Keratinocyte (primary cell): ENCODE measurements at regions not wholly inside any gene's neighbourhood (a gene's known extent, or its start where the extent isn't known, plus 50 kb on each side); places are given as distances from the start of the nearest gene placed in this dataset.

Experiments used
- DNase-seq: peaks from one replicate; pipeline ENCODE4 v3.0.0-alpha.2; 2011; ENCODE audit warnings: low read depth, missing footprints, low spot score
- FAIRE-seq: peaks from 2 replicates; lab custom pipeline; 2011; peaks lifted over from hg19 to GRCh38; lab: Jason Lieb, UNC
- H2AFZ ChIP-seq: 2 replicates; pipeline ENCODE4 v1.6.0; 2012; ENCODE audit warnings: low read length, control low read depth, inconsistent platforms; ENCODE audit not compliant: control insufficient read depth
- H3K27ac ChIP-seq: 2 replicates; pipeline ENCODE4 v1.5.1; 2011; ENCODE audit warnings: low read length; ENCODE audit not compliant: control insufficient read depth, insufficient read depth
- H3K27me3 ChIP-seq: 3 replicates; pipeline ENCODE4 v1.6.0; 2011; ENCODE audit warnings: low read length; ENCODE audit not compliant: control insufficient read depth, insufficient read depth; ENCODE audit errors: extremely low read depth
- H3K36me3 ChIP-seq, 2 experiments: 2 replicates in 1 of 2; 3 replicates in 1 of 2; pipeline ENCODE4 v1.5.1; 2011; ENCODE audit warnings: low read length in 2 of 2, mild to moderate bottlenecking in 1 of 2; ENCODE audit not compliant: control insufficient read depth in 2 of 2, insufficient read depth in 2 of 2; ENCODE audit errors: extremely low read depth in 1 of 2
- H3K4me1 ChIP-seq: 3 replicates; pipeline ENCODE4 v1.5.1; 2011; ENCODE audit warnings: low read length; ENCODE audit not compliant: control insufficient read depth, insufficient read depth; ENCODE audit errors: extremely low read depth
- H3K4me2 ChIP-seq: 3 replicates; pipeline ENCODE4 v1.6.0; 2011; ENCODE audit warnings: low read depth, low read length; ENCODE audit not compliant: control insufficient read depth, insufficient read depth; ENCODE audit errors: extremely low read depth
- H3K4me3 ChIP-seq, 3 experiments: fragments of 200-600 bp in 1 of 3; sonication (generic) in 1 of 3; 2 replicates in 2 of 3; 3 replicates in 1 of 3; pipeline ENCODE4 v1.5.1; 2011 to 2016; ENCODE audit warnings: low read length in 3 of 3, mild to moderate bottlenecking in 3 of 3, control low read depth in 2 of 3, inconsistent platforms in 1 of 3, low read depth in 1 of 3, mixed read lengths in 1 of 3, mixed run types in 1 of 3, moderate library complexity in 1 of 3; ENCODE audit not compliant: control insufficient read depth in 2 of 3, insufficient read depth in 2 of 3; ENCODE audit errors: extremely low read depth in 1 of 3
- H3K79me2 ChIP-seq: 2 replicates; pipeline ENCODE4 v1.6.0; 2012; ENCODE audit warnings: low read length; ENCODE audit not compliant: control insufficient read depth, insufficient read depth
- H3K9ac ChIP-seq: 3 replicates; pipeline ENCODE4 v1.6.0; 2011; ENCODE audit warnings: low read length; ENCODE audit not compliant: control insufficient read depth, insufficient read depth; ENCODE audit errors: extremely low read depth
- H3K9me1 ChIP-seq: 3 replicates; pipeline ENCODE4 v1.6.0; 2011; ENCODE audit warnings: low read length; ENCODE audit not compliant: control insufficient read depth, insufficient read depth; ENCODE audit errors: extremely low read depth
- H3K9me3 ChIP-seq: 2 replicates; pipeline ENCODE4 v1.5.1; 2012; ENCODE audit warnings: low read depth, low read length; ENCODE audit not compliant: control insufficient read depth
- H4K20me1 ChIP-seq: 3 replicates; pipeline ENCODE4 v1.6.0; 2011; ENCODE audit warnings: low read length; ENCODE audit not compliant: control insufficient read depth, insufficient read depth; ENCODE audit errors: extremely low read depth
- CTCF ChIP-seq, 3 experiments: IDR thresholded peaks in 1 of 3; conservative IDR thresholded peaks in 1 of 3; optimal IDR thresholded peaks in 1 of 3; 2 replicates in 2 of 3; 3 replicates in 1 of 3; pipeline versions ENCODE3 to v1.5.1; 2011; ENCODE audit warnings: low read length in 3 of 3, mild to moderate bottlenecking in 3 of 3, moderate library complexity in 2 of 3, control low read depth in 1 of 3, inconsistent platforms in 1 of 3; ENCODE audit not compliant: insufficient read depth in 2 of 3; ENCODE audit errors: extremely low read depth in 1 of 3
- EZH2 ChIP-seq: IDR thresholded peaks from one replicate; pipeline ENCODE4 v1.6.1; 2012; ENCODE audit warnings: inconsistent platforms, mild to moderate bottlenecking, low read length, moderate library complexity
- dilution Hi-C: fragments of 300-500 bp; cut with MboI; formaldehyde crosslinking; loops from one replicate; pipeline ENCODE4 v1.7.0; 2020; ENCODE audit warnings: low sequenced_read_pairs; ENCODE audit not compliant: extremely low pct_ligation_motif_present

GRCh38 chr2:16077601-16078000, 137.3 kb downstream of the MYCN start:
- Histone ChIP-seq H3K4me3 (no peak overlapping the region), H2AFZ (no peak overlapping the region), H3K9me1 (no peaks in the 10 kb centered on the region), H3K79me2 (no peaks in the 10 kb centered on the region), H3K36me3 (no peaks in the 10 kb centered on the region), H3K9ac (no peak overlapping the region), H4K20me1 (no peaks in the 10 kb centered on the region), H3K27me3 (no peaks in the 10 kb centered on the region), H3K27ac (no peak overlapping the region), H3K4me1 (no peaks in the 10 kb centered on the region), H3K4me2 (no peak overlapping the region), H3K9me3 (no peaks in the 10 kb centered on the region)
- FAIRE-seq = no peak
- TF ChIP-seq CTCF (optimal IDR thresholded peaks at IDR 0.05 in 1 of 3, IDR thresholded peaks at IDR 0.05 in 1 of 3, conservative IDR thresholded peaks at IDR 0.05 in 1 of 3; ENCODE audit: extremely low read depth in 1 of 3, insufficient read depth in 2 of 3, low read length in 3 of 3) = no peak
- TF ChIP-seq EZH2 = no peak
- dilution Hi-C loops = no loop called here
- no peak for DNase-seq

- no peak for FAIRE-seq
- H3K27ac ChIP-seq = no peak overlapping the region
Observed at GRCh38 chr2:16076911-16077310, 136.6 kb downstream of the MYCN start.

More at GRCh38 chr2:16076911-16077310, 136.6 kb downstream of the MYCN start:
- TF ChIP-seq EZH2 (no peak), CTCF (optimal IDR thresholded peaks at IDR 0.05 in 1 of 3, IDR thresholded peaks at IDR 0.05 in 1 of 3, conservative IDR thresholded peaks at IDR 0.05 in 1 of 3; ENCODE audit: extremely low read depth in 1 of 3, insufficient read depth in 2 of 3, low read length in 3 of 3) (no peak)
- H3K4me2 ChIP-seq = no peak overlapping the region
- no peaks in the 10 kb centered on the region for H3K4me1 ChIP-seq
- H4K20me1 ChIP-seq = no peaks in the 10 kb centered on the region
- no peaks in the 10 kb centered on the region for H3K9me3 ChIP-seq
- no peaks in the 10 kb centered on the region for H3K79me2 ChIP-seq
- no peak overlapping the region for H3K4me3 ChIP-seq
- no peak for DNase-seq
- no peaks in the 10 kb centered on the region for H3K9me1 ChIP-seq
- no peak overlapping the region for H2AFZ ChIP-seq
- no peak overlapping the region for H3K9ac ChIP-seq
- H3K27me3 ChIP-seq = no peaks in the 10 kb centered on the region
- dilution Hi-C loops = no loop called here
- no peaks in the 10 kb centered on the region for H3K36me3 ChIP-seq
